HUES64 (cell line): ENCODE measurements at regions not wholly inside any gene's neighbourhood (a gene's known extent, or its start where the extent isn't known, plus 50 kb on each side); places are given as distances from the start of the nearest gene placed in this dataset.

Experiments used
- H3K27ac ChIP-seq: 2 replicates; pipeline ENCODE4 v1.7.0; 2013; ENCODE audit warnings: low read depth, low read length, inconsistent platforms
- H3K27me3 ChIP-seq: 2 replicates; pipeline ENCODE4 v1.6.1; 2013; ENCODE audit warnings: mild to moderate bottlenecking, low read length; ENCODE audit not compliant: insufficient read depth
- H3K36me3 ChIP-seq: 2 replicates; pipeline ENCODE4 v1.6.1; 2013; ENCODE audit warnings: mild to moderate bottlenecking, low read length; ENCODE audit not compliant: insufficient read depth
- H3K4me1 ChIP-seq: 2 replicates; pipeline ENCODE4 v1.6.1; 2013; ENCODE audit warnings: mild to moderate bottlenecking, low read length, moderate library complexity; ENCODE audit not compliant: insufficient read depth
- H3K4me3 ChIP-seq: 2 replicates; pipeline ENCODE4 v1.5.1; 2013; ENCODE audit warnings: mild to moderate bottlenecking, low read length, moderate library complexity
- H3K9ac ChIP-seq: 2 replicates; pipeline ENCODE4 v1.6.1; 2013; ENCODE audit warnings: mild to moderate bottlenecking, low read depth, low read length
- H3K9me3 ChIP-seq: 2 replicates; pipeline ENCODE4 v1.6.1; 2013; ENCODE audit warnings: low read depth, low read length; ENCODE audit not compliant: insufficient read depth
- WGBS: fragments of 150-250, 120-280 bp; methylation state at CpG from one replicate; pipeline ENCODE4 v1.1.7; 2013; ENCODE audit warnings: missing lambda C conversion rate; 5-methylcytosine and 5-hydroxymethylcytosine counted together

- Histone ChIP-seq H3K27ac (no peak overlapping the region), H3K9me3 (no peaks in the 10 kb centered on the region), H3K4me1 (no peaks in the 10 kb centered on the region), H3K27me3 (no peaks in the 10 kb centered on the region), H3K36me3 (no peaks in the 10 kb centered on the region), H3K4me3 (no peak overlapping the region), H3K9ac (no peak overlapping the region)
- WGBS: 83% methylated on average over 3 of the region's 3 CpGs
Observed at GRCh38 chr22:49360746-49361145, 466.9 kb downstream of the BRD1 start.

GRCh38 chr22:49359076-49359475 is 468.6 kb downstream of the BRD1 start:
- no peaks in the 10 kb centered on the region for H3K4me1 ChIP-seq
- no peak overlapping the region for H3K27ac ChIP-seq
- 79% methylated on average over 8 of the region's 8 CpGs for WGBS
- H3K4me3 ChIP-seq: no peak overlapping the region
- H3K9ac ChIP-seq: no peak overlapping the region
- H3K9me3 ChIP-seq: no peaks in the 10 kb centered on the region
- no peaks in the 10 kb centered on the region for H3K36me3 ChIP-seq
- H3K27me3 ChIP-seq: no peaks in the 10 kb centered on the region

- no peaks in the 10 kb centered on the region for H3K4me1 ChIP-seq
- H3K36me3 ChIP-seq: no peaks in the 10 kb centered on the region
- 92% methylated on average over 19 of the region's 20 CpGs for WGBS
- H3K9me3 ChIP-seq: no peaks in the 10 kb centered on the region
- H3K9ac ChIP-seq: no peak overlapping the region
- no peak overlapping the region for H3K4me3 ChIP-seq
- H3K27me3 ChIP-seq: no peaks in the 10 kb centered on the region
- no peak overlapping the region for H3K27ac ChIP-seq
Observed at GRCh38 chr22:49357661-49358440, 469.8 kb downstream of the BRD1 start.

GRCh38 chr22:49356428-49356827 is 471.2 kb downstream of the BRD1 start:
- Histone ChIP-seq H3K9me3 (no peaks in the 10 kb centered on the region), H3K27ac (no peak overlapping the region), H3K27me3 (no peaks in the 10 kb centered on the region)

GRCh38 chr22:49355211-49355920 is 472.3 kb downstream of the BRD1 start:
- Histone ChIP-seq H3K9me3 (no peaks in the 10 kb centered on the region), H3K9ac (no peak overlapping the region), H3K27ac (no peak overlapping the region), H3K4me3 (no peak overlapping the region), H3K36me3 (no peaks in the 10 kb centered on the region), H3K4me1 (no peaks in the 10 kb centered on the region), H3K27me3 (no peaks in the 10 kb centered on the region)
- 95% methylated on average over 18 of the region's 18 CpGs for WGBS

More at GRCh38 chr22:49356428-49356827, 471.2 kb downstream of the BRD1 start:
- H3K9ac ChIP-seq: no peak overlapping the region
- WGBS: 98% methylated on average over 3 of the region's 3 CpGs
- no peaks in the 10 kb centered on the region for H3K36me3 ChIP-seq
- H3K4me1 ChIP-seq: no peaks in the 10 kb centered on the region
- no peak overlapping the region for H3K4me3 ChIP-seq

GRCh38 chr22:49354516-49355210 is 473.0 kb downstream of the BRD1 start:
- Histone ChIP-seq H3K9me3 (no peaks in the 10 kb centered on the region), H3K27me3 (no peaks in the 10 kb centered on the region), H3K27ac (no peak overlapping the region), H3K4me1 (no peaks in the 10 kb centered on the region), H3K4me3 (no peak overlapping the region), H3K9ac (no peak overlapping the region), H3K36me3 (no peaks in the 10 kb centered on the region)
- WGBS: 91% methylated on average over 13 of the region's 14 CpGs

- no peaks in the 10 kb centered on the region for H3K9me3 ChIP-seq
- H3K36me3 ChIP-seq: no peaks in the 10 kb centered on the region
- H3K4me1 ChIP-seq: no peaks in the 10 kb centered on the region
- H3K27ac ChIP-seq: no peak overlapping the region
- no peak overlapping the region for H3K9ac ChIP-seq
- WGBS: 96% methylated on average over 17 of the region's 17 CpGs
- H3K27me3 ChIP-seq: no peaks in the 10 kb centered on the region
- no peak overlapping the region for H3K4me3 ChIP-seq
Observed at GRCh38 chr22:49353235-49353634, 474.4 kb downstream of the BRD1 start.

- no peaks in the 10 kb centered on the region for H3K9me3 ChIP-seq
- H3K36me3 ChIP-seq: no peaks in the 10 kb centered on the region
- no peaks in the 10 kb centered on the region for H3K27me3 ChIP-seq
- no peak overlapping the region for H3K9ac ChIP-seq
- no peak overlapping the region for H3K4me3 ChIP-seq
- H3K4me1 ChIP-seq: no peaks in the 10 kb centered on the region
- H3K27ac ChIP-seq: no peak overlapping the region
- WGBS: 94% methylated on average over 29 of the region's 29 CpGs
Observed at GRCh38 chr22:49352361-49353169, 475.1 kb downstream of the BRD1 start.

GRCh38 chr22:49351761-49352227 is 475.9 kb downstream of the BRD1 start:
- Histone ChIP-seq H3K27ac (no peak overlapping the region), H3K9ac (no peak overlapping the region), H3K4me3 (no peak overlapping the region), H3K27me3 (no peaks in the 10 kb centered on the region), H3K36me3 (no peaks in the 10 kb centered on the region), H3K4me1 (no peaks in the 10 kb centered on the region), H3K9me3 (no peaks in the 10 kb centered on the region)
- WGBS: 89% methylated on average over 22 of the region's 22 CpGs

- 92% methylated on average over 18 of the region's 18 CpGs for WGBS
- no peaks in the 10 kb centered on the region for H3K27me3 ChIP-seq
- H3K27ac ChIP-seq: no peak overlapping the region
Observed at GRCh38 chr22:49350441-49351121, 477.1 kb downstream of the BRD1 start.

More at GRCh38 chr22:49350441-49351121, 477.1 kb downstream of the BRD1 start:
- H3K36me3 ChIP-seq: no peaks in the 10 kb centered on the region
- no peaks in the 10 kb centered on the region for H3K4me1 ChIP-seq
- no peak overlapping the region for H3K4me3 ChIP-seq
- no peaks in the 10 kb centered on the region for H3K9me3 ChIP-seq
- H3K9ac ChIP-seq: no peak overlapping the region
